Activated effector memory CD4-positive, alpha-beta T cell treated with anti-CD3 and anti-CD28 coated beads, Interleukin-2, amount 50 U/mL, for 16 hours (primary cell): ENCODE measurements at regions not wholly inside any gene's neighbourhood (a gene's known extent, or its start where the extent isn't known, plus 50 kb on each side); places are given as distances from the start of the nearest gene placed in this dataset.

ENCODE experiments used
- DNase-seq: peaks from one replicate; pipeline ENCODE4 v3.0.0-alpha.2; 2020

GRCh38 chr14:26199590-26200370 is 398.1 kb downstream of the NOVA1 start:
- DNase-seq = no peak

- no peak for DNase-seq
Measured at GRCh38 chr14:26199096-26199495, 398.7 kb downstream of the NOVA1 start.

DNA sequence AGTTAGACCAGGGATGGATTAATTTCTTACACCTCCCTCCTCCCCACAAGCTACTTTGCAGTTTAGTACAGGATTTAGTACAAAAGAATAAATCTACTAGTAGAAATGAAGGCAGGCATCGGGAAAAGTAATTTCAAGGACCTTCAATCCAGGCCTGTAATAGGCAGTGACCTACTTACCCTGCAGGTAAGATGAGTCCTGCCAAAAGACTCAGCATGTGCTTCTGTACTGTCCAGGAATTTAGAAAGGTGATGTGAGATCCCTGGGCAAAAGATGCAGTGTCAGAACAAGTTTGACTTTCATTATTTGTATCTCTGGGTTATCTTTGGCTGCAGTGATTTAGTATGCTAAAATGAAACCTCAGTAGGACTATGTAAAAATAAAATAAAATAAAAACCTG is 403.0 kb downstream of the NOVA1 start:
- no peak for DNase-seq

DNA sequence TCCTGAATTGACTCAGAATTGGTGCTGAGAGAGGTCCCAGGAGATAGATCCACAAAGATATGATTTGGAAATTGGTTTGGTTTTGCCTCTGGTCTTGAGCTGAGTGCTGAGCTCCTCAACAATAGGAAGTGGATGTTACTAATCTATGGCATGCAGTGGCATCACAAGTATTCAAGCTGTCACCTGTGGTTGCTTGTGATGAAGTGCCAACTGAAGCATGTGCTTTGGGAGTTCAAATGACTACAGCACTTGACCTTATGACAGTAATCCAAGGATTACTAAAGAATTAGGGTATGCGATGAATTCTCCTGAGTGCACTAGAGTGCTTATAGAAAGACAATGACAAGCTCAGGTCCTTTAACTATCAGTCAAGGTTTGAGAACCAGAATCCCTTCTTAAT is 406.2 kb downstream of the NOVA1 start:
- DNase-seq = no peak

DNA sequence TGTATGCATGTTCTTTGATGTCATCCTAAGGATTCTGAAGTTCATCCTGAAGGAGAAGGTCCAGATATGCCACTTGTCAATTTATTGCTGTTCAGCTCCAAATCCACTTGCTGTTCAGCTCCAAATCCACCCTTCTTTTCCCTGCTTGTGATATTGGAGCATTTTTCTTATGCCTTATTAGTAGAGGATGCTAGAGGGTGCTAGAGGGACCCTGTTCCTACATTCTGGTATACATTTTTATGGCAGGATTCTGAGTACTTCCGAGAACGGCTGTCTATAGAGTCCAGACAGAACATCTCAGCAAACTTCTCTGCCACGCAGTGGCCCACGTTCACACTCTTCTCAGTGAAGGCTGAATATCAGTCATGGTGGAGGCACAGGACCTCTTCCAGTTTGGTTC is 406.7 kb downstream of the NOVA1 start:
- DNase-seq = no peak

DNA sequence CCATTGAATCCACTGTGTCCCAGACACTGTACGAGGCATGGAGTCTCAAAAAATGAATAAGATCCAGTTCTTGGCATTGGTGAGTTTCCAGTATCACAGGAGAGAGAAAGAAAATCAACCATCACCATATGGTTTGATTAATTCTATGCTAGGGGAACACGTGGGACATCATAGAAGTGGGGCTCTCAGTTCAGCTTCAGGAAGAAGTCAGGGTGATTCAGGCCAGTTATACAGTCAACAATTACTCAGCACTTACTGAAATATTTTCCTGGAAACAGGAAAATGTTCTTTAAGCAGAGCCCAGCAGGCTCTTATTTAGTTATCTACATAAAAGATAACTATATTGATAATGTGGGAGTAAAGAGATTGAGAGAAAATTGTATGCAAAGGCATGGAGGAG is 407.2 kb downstream of the NOVA1 start:
- DNase-seq = no peak

GRCh38 chr14:26187996-26188620 is 409.7 kb downstream of the NOVA1 start:
- DNase-seq = no peak

DNA sequence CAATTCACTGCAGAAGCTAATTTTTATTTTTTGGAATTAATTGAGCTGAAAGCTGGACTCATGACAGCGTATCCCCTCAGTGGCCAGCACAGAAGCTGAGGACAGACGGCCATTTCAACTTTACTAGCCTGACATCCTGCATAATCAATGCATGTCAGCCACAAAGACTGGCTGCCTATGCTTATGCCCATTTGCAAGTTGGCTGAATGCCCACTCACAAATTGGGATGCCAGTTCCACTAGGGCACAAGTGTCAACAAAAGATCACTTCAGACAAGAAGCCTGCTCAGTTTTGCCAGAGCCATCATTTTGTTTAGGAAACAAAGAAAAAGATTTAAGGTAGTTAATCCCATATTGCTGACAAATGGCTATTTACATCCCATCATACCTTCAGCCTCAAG is 417.6 kb downstream of the NOVA1 start:
- no peak for DNase-seq

DNA sequence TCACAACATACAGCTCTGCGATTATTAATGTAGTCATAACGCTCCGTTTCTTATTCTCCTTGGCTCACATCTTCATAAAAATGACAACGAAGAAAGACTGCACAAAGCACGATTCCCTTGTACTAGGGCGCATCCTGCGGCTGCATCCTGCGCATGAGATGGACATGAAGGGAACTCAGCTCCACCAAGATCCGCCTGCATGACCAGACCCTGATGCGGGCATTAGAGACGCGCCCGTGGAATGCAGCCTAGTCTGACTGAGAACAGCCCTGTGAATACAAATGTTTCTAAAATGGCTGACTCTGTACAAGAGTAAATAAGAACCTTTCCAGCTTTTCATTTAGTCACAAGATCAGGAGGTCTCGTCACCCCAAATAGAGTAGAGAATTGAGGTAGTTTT is 422.2 kb downstream of the NOVA1 start:
- no peak for DNase-seq

- no peak for DNase-seq
Measured at GRCh38 chr14:26174395-26174794, 423.4 kb downstream of the NOVA1 start.

DNA sequence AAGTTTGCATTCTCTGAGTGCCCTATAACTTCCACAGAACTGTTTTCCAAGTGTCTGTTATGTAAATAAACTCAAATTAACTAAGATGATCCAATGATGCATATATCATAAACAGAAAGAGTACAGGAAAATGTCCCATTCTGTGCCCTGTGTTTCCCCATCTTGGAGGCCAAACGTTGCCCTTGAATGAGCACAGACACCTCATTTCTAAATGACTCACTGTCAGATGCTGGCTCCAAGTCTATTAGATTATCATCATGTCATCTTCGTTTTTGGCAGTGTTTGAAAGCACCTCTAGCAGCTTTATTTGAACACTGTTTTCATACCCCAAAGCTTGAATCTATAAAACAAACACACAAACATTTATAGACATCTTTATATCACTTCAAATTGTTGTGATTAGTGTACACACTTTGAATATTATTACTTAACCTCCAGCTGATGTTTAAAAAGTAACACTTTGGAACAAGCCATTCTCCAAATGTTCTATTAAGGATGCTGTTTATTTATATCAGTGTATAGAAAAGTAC is 424.2 kb downstream of the NOVA1 start:
- no peak for DNase-seq

DNA sequence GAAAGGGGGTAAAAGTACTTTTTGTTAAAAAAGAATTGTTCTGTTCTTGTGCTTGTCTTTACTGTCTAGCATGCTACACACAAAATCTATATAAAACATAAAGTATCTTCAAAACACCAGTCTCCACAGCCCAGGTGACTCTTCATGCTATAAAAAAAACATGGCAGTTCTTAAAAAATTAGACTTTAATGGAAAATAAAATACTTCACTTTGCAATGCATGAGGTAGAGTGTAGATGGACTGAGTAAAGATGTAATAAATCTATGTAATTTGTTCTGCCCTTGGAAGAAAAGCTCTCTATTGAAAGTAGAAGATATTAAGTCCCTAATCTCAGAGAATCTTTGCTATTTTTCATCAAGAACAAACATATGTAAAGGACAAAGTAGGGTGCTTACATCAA is 425.4 kb downstream of the NOVA1 start:
- no peak for DNase-seq

GRCh38 chr14:26170885-26171284 is 426.9 kb downstream of the NOVA1 start:
- DNase-seq = no peak

DNA sequence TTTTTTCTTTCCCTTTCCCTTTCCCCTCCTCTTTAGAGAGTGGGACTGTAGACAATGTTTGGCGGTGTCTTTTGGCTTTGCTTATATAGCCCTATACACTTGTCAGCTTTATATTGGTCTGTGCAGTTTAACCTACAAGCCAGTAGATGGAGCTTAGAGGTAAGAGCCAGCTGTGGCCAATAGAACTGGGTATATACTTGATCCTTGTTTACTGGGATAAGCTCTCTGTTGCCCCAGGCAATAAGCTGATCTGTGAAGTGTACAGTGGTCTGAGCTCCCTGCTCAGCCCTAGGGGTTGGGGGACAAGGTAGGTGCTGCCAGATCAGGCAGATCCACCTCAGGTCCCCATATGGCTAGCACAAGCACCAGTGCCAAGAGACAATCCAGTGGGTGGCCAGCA is 434.1 kb downstream of the NOVA1 start:
- DNase-seq = no peak

DNA sequence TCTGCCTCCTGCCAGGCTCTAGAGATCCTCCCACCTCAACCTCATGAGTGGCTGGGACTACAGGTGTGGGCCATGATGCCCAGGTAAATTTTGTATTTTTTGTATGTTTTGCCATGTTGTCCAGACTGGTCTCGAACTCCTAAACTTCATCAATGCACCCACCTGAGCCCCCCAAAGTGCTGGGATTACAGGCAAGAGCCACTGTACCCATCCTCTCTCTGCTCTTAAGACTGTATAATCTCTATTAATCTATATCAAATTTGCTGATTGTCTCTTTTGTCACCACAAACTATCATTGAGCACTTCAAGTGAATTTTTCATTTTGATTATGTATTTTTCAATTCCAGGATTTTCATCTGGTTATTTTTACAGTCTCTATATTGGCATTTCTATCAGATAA is 440.3 kb downstream of the NOVA1 start:
- no peak for DNase-seq

DNA sequence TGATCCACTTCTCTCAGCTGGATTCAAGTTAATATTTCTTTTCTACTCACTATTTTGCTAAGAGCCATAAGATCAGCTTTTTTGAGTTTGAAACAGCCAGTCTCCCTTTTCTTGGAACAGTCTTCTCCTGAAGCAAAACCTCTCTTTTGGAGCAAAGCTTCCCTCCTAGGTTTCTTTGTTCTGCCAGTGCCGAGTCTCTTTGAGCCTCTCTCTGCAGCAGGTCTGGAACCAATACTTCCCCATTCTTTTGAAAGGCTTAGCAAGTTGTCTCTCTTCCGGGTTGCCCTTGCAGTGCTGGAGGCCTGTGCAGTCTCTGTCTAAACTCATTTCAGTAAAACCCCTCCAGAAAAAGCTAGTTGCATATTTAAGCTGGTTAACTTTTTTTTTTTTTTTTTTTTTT is 454.8 kb downstream of the NOVA1 start:
- DNase-seq = no peak

GRCh38 chr14:26138764-26139445 is 458.9 kb downstream of the NOVA1 start:
- no peak for DNase-seq

- DNase-seq = no peak
Measured at GRCh38 chr14:26137161-26137560, 460.7 kb downstream of the NOVA1 start.

GRCh38 chr14:26132061-26132645 is 465.7 kb downstream of the NOVA1 start:
- no peak for DNase-seq

DNA sequence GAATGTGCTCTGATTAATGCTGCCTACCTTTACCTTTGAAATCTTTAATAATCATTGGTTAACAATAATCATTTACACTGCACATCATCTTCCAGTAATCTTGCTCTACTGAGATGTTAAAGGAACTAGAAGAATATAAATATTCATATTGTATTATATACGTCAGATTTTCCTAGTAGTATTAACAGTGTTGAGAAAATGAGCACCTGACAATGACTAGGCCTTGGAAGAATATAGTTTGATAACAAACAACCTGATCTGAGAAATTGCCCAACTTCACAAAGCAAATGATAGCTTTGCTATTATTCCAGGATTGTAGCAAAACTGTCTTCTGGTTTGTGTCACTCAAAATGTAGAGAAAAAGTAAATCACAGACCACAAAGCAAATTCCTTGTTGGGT is 467.1 kb downstream of the NOVA1 start:
- DNase-seq = no peak

- DNase-seq = no peak
Measured at GRCh38 chr14:26128931-26129671, 468.7 kb downstream of the NOVA1 start.

DNA sequence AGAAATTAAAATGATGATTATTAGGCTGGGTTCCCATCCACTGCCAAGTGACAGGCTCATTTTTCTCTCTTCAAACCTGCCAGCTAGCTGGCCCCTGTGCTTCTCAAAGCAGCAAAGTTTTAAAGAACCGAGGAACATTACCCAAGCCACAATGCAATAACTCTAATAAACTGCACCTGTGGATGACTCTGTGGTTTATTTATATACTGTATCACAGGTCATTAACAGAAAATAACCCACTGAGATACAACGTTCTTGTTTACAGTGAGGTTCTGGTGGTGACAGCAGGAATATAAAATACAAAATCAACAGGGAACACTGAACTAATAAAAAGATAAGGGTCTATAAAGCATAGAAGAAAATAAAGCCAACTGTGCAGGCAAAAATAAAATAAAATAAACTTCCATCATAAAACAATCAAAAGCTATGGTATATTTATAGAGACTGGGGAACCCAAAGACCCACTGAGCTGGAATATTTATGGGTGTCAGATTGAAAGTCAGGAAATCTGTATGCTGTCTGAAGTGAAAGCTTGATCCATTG is 472.9 kb downstream of the NOVA1 start:
- no peak for DNase-seq

GRCh38 chr14:26123459-26123858 is 474.4 kb downstream of the NOVA1 start:
- DNase-seq = no peak
